ENCODE measurements at regions not wholly inside any gene's neighbourhood (a gene's known extent, or its start where the extent isn't known, plus 50 kb on each side); places are given as distances from the start of the nearest gene placed in this dataset.

GRCh38 chr1:238955934-238956333 lies 430.4 kb upstream of the CHRM3 start:
- no peaks in the 10 kb centered on the region for H3K4me1 ChIP-seq (ENCODE audit: control insufficient read depth, insufficient read depth, low read length, poor library complexity, severe bottlenecking)
- no peaks in the 10 kb centered on the region for H3K36me3 ChIP-seq (ENCODE audit: control insufficient read depth, insufficient read depth, low read length)
- ATAC-seq (ENCODE audit: low read depth in 2 of 2) (no peak), DNase-seq (no peak)
- no peaks in the 10 kb centered on the region for H3K27me3 Mint-ChIP-seq
- H3K27ac Mint-ChIP-seq, result no peak overlapping the region
- H3K27ac ChIP-seq (ENCODE audit: insufficient read depth, low read length, poor library complexity, severe bottlenecking), result no peak overlapping the region
- H3K9me3 Mint-ChIP-seq, result peaks cover 0 to 19% (median 2%) of the 10 kb centered on the region in 7 donors
- H3K4me3 Mint-ChIP-seq, result no peak overlapping the region
- no peaks in the 10 kb centered on the region for H3K9me3 ChIP-seq (ENCODE audit: control insufficient read depth in 2 of 2, low read length in 2 of 2)
- no peaks in the 10 kb centered on the region for H3K4me1 Mint-ChIP-seq
- H3K4me3 ChIP-seq (ENCODE audit: low read depth, low read length), result no peak overlapping the region
- H3K36me3 Mint-ChIP-seq, result no peaks in the 10 kb centered on the region
- H3K27me3 ChIP-seq (ENCODE audit: control insufficient read depth, insufficient read depth, low read length), result no peaks in the 10 kb centered on the region

- no peaks in the 10 kb centered on the region for H3K36me3 Mint-ChIP-seq
These were observed 431.5 kb upstream of the CHRM3 start for GRCh38 chr1:238954865-238955264.

GRCh38 chr1:238953448-238954010 lies 432.8 kb upstream of the CHRM3 start:
- no peak overlapping the region for H3K4me3 Mint-ChIP-seq
- H3K36me3 ChIP-seq (ENCODE audit: control insufficient read depth, insufficient read depth, low read length), result no peaks in the 10 kb centered on the region

More at GRCh38 chr1:238954865-238955264, 431.5 kb upstream of the CHRM3 start:
- no peaks in the 10 kb centered on the region for H3K36me3 ChIP-seq (ENCODE audit: control insufficient read depth, insufficient read depth, low read length)
- H3K4me1 ChIP-seq (ENCODE audit: control insufficient read depth, insufficient read depth, low read length, poor library complexity, severe bottlenecking), result no peaks in the 10 kb centered on the region
- no peak overlapping the region for H3K27ac Mint-ChIP-seq
- ATAC-seq (ENCODE audit: low read depth in 2 of 2) (no peak), DNase-seq (no peak)
- no peaks in the 10 kb centered on the region for H3K4me1 Mint-ChIP-seq
- H3K4me3 ChIP-seq (ENCODE audit: low read depth, low read length), result no peak overlapping the region
- no peak overlapping the region for H3K27ac ChIP-seq (ENCODE audit: insufficient read depth, low read length, poor library complexity, severe bottlenecking)
- no peaks in the 10 kb centered on the region for H3K9me3 ChIP-seq (ENCODE audit: control insufficient read depth in 2 of 2, low read length in 2 of 2)
- H3K27me3 ChIP-seq (ENCODE audit: control insufficient read depth, insufficient read depth, low read length), result no peaks in the 10 kb centered on the region
- H3K4me3 Mint-ChIP-seq, result no peak overlapping the region
- peaks cover 0 to 24% (median 0%) of the 10 kb centered on the region in 7 donors for H3K9me3 Mint-ChIP-seq
- H3K27me3 Mint-ChIP-seq, result no peaks in the 10 kb centered on the region

GRCh38 chr1:238951809-238952208 lies 434.6 kb upstream of the CHRM3 start:
- H3K9me3 Mint-ChIP-seq, result peaks cover 0 to 14% (median 0%) of the 10 kb centered on the region in 7 donors
- no peaks in the 10 kb centered on the region for H3K4me1 ChIP-seq (ENCODE audit: control insufficient read depth, insufficient read depth, low read length, poor library complexity, severe bottlenecking)
- H3K4me3 Mint-ChIP-seq, result no peak overlapping the region
- H3K27ac ChIP-seq (ENCODE audit: insufficient read depth, low read length, poor library complexity, severe bottlenecking), result no peak overlapping the region
- no peaks in the 10 kb centered on the region for H3K36me3 ChIP-seq (ENCODE audit: control insufficient read depth, insufficient read depth, low read length)
- H3K27me3 ChIP-seq (ENCODE audit: control insufficient read depth, insufficient read depth, low read length), result no peaks in the 10 kb centered on the region
- ATAC-seq (ENCODE audit: low read depth in 2 of 2), result no peak
- H3K36me3 Mint-ChIP-seq, result no peaks in the 10 kb centered on the region
- no peak for DNase-seq
- no peaks in the 10 kb centered on the region for H3K27me3 Mint-ChIP-seq
- no peaks in the 10 kb centered on the region for H3K9me3 ChIP-seq (ENCODE audit: control insufficient read depth in 2 of 2, low read length in 2 of 2)
- H3K4me3 ChIP-seq (ENCODE audit: low read depth, low read length), result no peak overlapping the region
- H3K4me1 Mint-ChIP-seq, result no peaks in the 10 kb centered on the region
- H3K27ac Mint-ChIP-seq, result no peak overlapping the region

More at GRCh38 chr1:238953448-238954010, 432.8 kb upstream of the CHRM3 start:
- DNase-seq (no peak), ATAC-seq (ENCODE audit: low read depth in 2 of 2) (no peak)
- Mint-ChIP-seq H3K27ac (no peak overlapping the region), H3K4me1 (no peaks in the 10 kb centered on the region), H3K36me3 (no peaks in the 10 kb centered on the region), H3K27me3 (no peaks in the 10 kb centered on the region), H3K9me3 (peaks cover 0 to 24% (median 2%) of the 10 kb centered on the region in 7 donors)
- Histone ChIP-seq H3K27me3 (ENCODE audit: control insufficient read depth, insufficient read depth, low read length) (no peaks in the 10 kb centered on the region), H3K4me3 (ENCODE audit: low read depth, low read length) (no peak overlapping the region), H3K9me3 (ENCODE audit: control insufficient read depth in 2 of 2, low read length in 2 of 2) (no peaks in the 10 kb centered on the region), H3K27ac (ENCODE audit: insufficient read depth, low read length, poor library complexity, severe bottlenecking) (no peak overlapping the region), H3K4me1 (ENCODE audit: control insufficient read depth, insufficient read depth, low read length, poor library complexity, severe bottlenecking) (no peaks in the 10 kb centered on the region)

- H3K27me3 Mint-ChIP-seq, result no peaks in the 10 kb centered on the region
- no peak overlapping the region for H3K4me3 Mint-ChIP-seq
- H3K27me3 ChIP-seq (ENCODE audit: control insufficient read depth, insufficient read depth, low read length), result no peaks in the 10 kb centered on the region
- no peaks in the 10 kb centered on the region for H3K4me1 Mint-ChIP-seq
- no peaks in the 10 kb centered on the region for H3K36me3 ChIP-seq (ENCODE audit: control insufficient read depth, insufficient read depth, low read length)
- H3K4me3 ChIP-seq (ENCODE audit: low read depth, low read length), result no peak overlapping the region
- no peaks in the 10 kb centered on the region for H3K36me3 Mint-ChIP-seq
- H3K9me3 Mint-ChIP-seq, result peaks cover 0 to 10% (median 0%) of the 10 kb centered on the region in 7 donors
- DNase-seq (no peak), ATAC-seq (ENCODE audit: low read depth in 2 of 2) (no peak)
- peak overlapping the region in 1 of 3 donors; percentile 41 for H3K27ac Mint-ChIP-seq
- H3K4me1 ChIP-seq (ENCODE audit: control insufficient read depth, insufficient read depth, low read length, poor library complexity, severe bottlenecking), result no peaks in the 10 kb centered on the region
- H3K9me3 ChIP-seq (ENCODE audit: control insufficient read depth in 2 of 2, low read length in 2 of 2), result no peaks in the 10 kb centered on the region
- H3K27ac ChIP-seq (ENCODE audit: insufficient read depth, low read length, poor library complexity, severe bottlenecking), result no peak overlapping the region
These were observed 435.6 kb upstream of the CHRM3 start for GRCh38 chr1:238950784-238951183.

GRCh38 chr1:238950017-238950416 lies 436.4 kb upstream of the CHRM3 start:
- Histone ChIP-seq H3K36me3 (ENCODE audit: control insufficient read depth, insufficient read depth, low read length) (no peaks in the 10 kb centered on the region), H3K9me3 (ENCODE audit: control insufficient read depth in 2 of 2, low read length in 2 of 2) (no peaks in the 10 kb centered on the region), H3K4me3 (ENCODE audit: low read depth, low read length) (no peak overlapping the region), H3K4me1 (ENCODE audit: control insufficient read depth, insufficient read depth, low read length, poor library complexity, severe bottlenecking) (no peaks in the 10 kb centered on the region), H3K27me3 (ENCODE audit: control insufficient read depth, insufficient read depth, low read length) (no peaks in the 10 kb centered on the region), H3K27ac (ENCODE audit: insufficient read depth, low read length, poor library complexity, severe bottlenecking) (no peak overlapping the region)
- Mint-ChIP-seq H3K9me3 (peaks cover 0 to 10% (median 2%) of the 10 kb centered on the region in 7 donors), H3K4me3 (no peak overlapping the region), H3K36me3 (no peaks in the 10 kb centered on the region), H3K4me1 (no peaks in the 10 kb centered on the region), H3K27me3 (no peaks in the 10 kb centered on the region), H3K27ac (no peak overlapping the region)
- no peak for ATAC-seq (ENCODE audit: low read depth in 2 of 2)
- DNase-seq, result no peak

- Histone ChIP-seq H3K36me3 (ENCODE audit: control insufficient read depth, insufficient read depth, low read length) (no peaks in the 10 kb centered on the region), H3K4me3 (ENCODE audit: low read depth, low read length) (no peak overlapping the region), H3K4me1 (ENCODE audit: control insufficient read depth, insufficient read depth, low read length, poor library complexity, severe bottlenecking) (no peaks in the 10 kb centered on the region), H3K27me3 (ENCODE audit: control insufficient read depth, insufficient read depth, low read length) (no peaks in the 10 kb centered on the region), H3K9me3 (ENCODE audit: control insufficient read depth in 2 of 2, low read length in 2 of 2) (no peaks in the 10 kb centered on the region), H3K27ac (ENCODE audit: insufficient read depth, low read length, poor library complexity, severe bottlenecking) (no peak overlapping the region)
- no peak for DNase-seq
- Mint-ChIP-seq H3K27me3 (no peaks in the 10 kb centered on the region), H3K4me3 (no peak overlapping the region), H3K27ac (no peak overlapping the region), H3K36me3 (no peaks in the 10 kb centered on the region), H3K4me1 (no peaks in the 10 kb centered on the region), H3K9me3 (peaks cover 0 to 13% (median 5%) of the 10 kb centered on the region in 7 donors)
- no peak for ATAC-seq (ENCODE audit: low read depth in 2 of 2)
These were observed 442.3 kb upstream of the CHRM3 start for GRCh38 chr1:238944028-238944427.

- Mint-ChIP-seq H3K27me3 (no peaks in the 10 kb centered on the region), H3K36me3 (no peaks in the 10 kb centered on the region), H3K4me1 (no peaks in the 10 kb centered on the region), H3K27ac (no peak overlapping the region), H3K9me3 (peaks cover 0 to 15% (median 4%) of the 10 kb centered on the region in 7 donors), H3K4me3 (no peak overlapping the region)
- Histone ChIP-seq H3K9me3 (ENCODE audit: control insufficient read depth in 2 of 2, low read length in 2 of 2) (peaks cover 0 to 1% of the 10 kb centered on the region in 2 experiments), H3K4me1 (ENCODE audit: control insufficient read depth, insufficient read depth, low read length, poor library complexity, severe bottlenecking) (no peaks in the 10 kb centered on the region), H3K27ac (ENCODE audit: insufficient read depth, low read length, poor library complexity, severe bottlenecking) (no peak overlapping the region), H3K27me3 (ENCODE audit: control insufficient read depth, insufficient read depth, low read length) (no peaks in the 10 kb centered on the region), H3K4me3 (ENCODE audit: low read depth, low read length) (no peak overlapping the region), H3K36me3 (ENCODE audit: control insufficient read depth, insufficient read depth, low read length) (no peaks in the 10 kb centered on the region)
- DNase-seq, result no peak
- ATAC-seq (ENCODE audit: low read depth in 2 of 2), result no peak
These were observed 458.5 kb upstream of the CHRM3 start for GRCh38 chr1:238927899-238928298.

Measured in CD4-positive, CD25-positive, alpha-beta regulatory T cell (primary cell).